HL-60 (cell line): ENCODE measurements at regions not wholly inside any gene's neighbourhood (a gene's known extent, or its start where the extent isn't known, plus 50 kb on each side); places are given as distances from the start of the nearest gene placed in this dataset.

Experiments
- DNase-seq, 2 experiments: peaks; one replicate each; pipeline ENCODE4 v3.0.0-alpha.2; 2010 to 2020; ENCODE audit warnings: low read depth in 1 of 2, low spot score in 1 of 2
- H3K27ac ChIP-seq: fragments of 250-450 bp; sonication (Bioruptor Pico); replicated peaks from 2 replicates; pipeline ENCODE4 v1.5.1; 2020; ENCODE audit warnings: mild to moderate bottlenecking, moderate library complexity
- H3K27me3 ChIP-seq: fragments of 250-450 bp; sonication (Bioruptor Pico); 2 replicates; pipeline ENCODE4 v1.5.1; 2021; ENCODE audit warnings: mild to moderate bottlenecking, moderate library complexity; ENCODE audit not compliant: insufficient read depth, poor library complexity, severe bottlenecking
- H3K4me3 ChIP-seq: replicated peaks from 2 replicates; pipeline ENCODE4 v1.5.1; 2011; ENCODE audit warnings: mild to moderate bottlenecking, control low read depth, low read length; ENCODE audit not compliant: insufficient read depth
- CTCF ChIP-seq: IDR thresholded peaks from one replicate; pipeline ENCODE4 v1.5.1; 2011; ENCODE audit warnings: low read length, control low read depth, inconsistent platforms; ENCODE audit not compliant: insufficient read depth
- GABPA ChIP-seq: IDR thresholded peaks from 2 replicates; pipeline ENCODE4 v1.6.1; 2012; ENCODE audit warnings: low read depth
- POLR2AphosphoS5 ChIP-seq: IDR thresholded peaks from 2 replicates; pipeline ENCODE4 v1.6.1; 2012; ENCODE audit warnings: low read depth
- SPI1 ChIP-seq: IDR thresholded peaks from 2 replicates; pipeline ENCODE4 v1.6.1; 2012; ENCODE audit warnings: low read depth, mild to moderate bottlenecking, borderline replicate concordance
- TF ChIP-seq, protein P1 (sequence below): IDR thresholded peaks from 2 replicates; pipeline ENCODE4 v1.6.1; 2012; ENCODE audit warnings: low read depth; ENCODE audit not compliant: insufficient replicate concordance

DNA sequence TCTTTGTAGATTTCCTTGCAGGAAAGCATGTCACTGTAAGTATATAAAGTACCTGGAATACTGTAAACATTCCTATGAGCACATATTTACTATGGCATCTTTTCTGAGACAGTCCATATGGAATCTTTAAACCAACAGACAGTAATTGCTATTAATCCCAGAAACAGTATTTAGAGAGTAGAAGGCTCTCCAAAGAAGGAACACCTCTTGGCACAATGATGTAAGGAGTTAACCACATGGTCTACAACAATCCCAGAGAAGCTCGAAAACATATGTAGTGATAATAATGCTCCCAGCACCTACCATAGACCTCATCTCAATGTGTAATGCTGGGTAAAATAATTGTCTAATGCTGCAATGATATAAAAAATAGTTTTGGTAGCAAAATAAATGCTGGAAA lies 95.8 kb upstream of the IL12A start:
- Histone ChIP-seq H3K4me3 (no peak overlapping the region), H3K27ac (no peak overlapping the region), H3K27me3 (no peaks in the 10 kb centered on the region)
- DNase-seq: no peak
- TF ChIP-seq GABPA: no peak
- TF ChIP-seq POLR2AphosphoS5: no peak
- no peak for TF ChIP-seq CTCF
- no peak for TF ChIP-seq SPI1

GRCh38 chr3:159894386-159894785 lies 94.2 kb upstream of the IL12A start:
- Histone ChIP-seq H3K27ac (no peak overlapping the region), H3K4me3 (no peak overlapping the region), H3K27me3 (no peaks in the 10 kb centered on the region)
- no peak for TF ChIP-seq POLR2AphosphoS5
- TF ChIP-seq GABPA: no peak
- TF ChIP-seq, protein P1, sequence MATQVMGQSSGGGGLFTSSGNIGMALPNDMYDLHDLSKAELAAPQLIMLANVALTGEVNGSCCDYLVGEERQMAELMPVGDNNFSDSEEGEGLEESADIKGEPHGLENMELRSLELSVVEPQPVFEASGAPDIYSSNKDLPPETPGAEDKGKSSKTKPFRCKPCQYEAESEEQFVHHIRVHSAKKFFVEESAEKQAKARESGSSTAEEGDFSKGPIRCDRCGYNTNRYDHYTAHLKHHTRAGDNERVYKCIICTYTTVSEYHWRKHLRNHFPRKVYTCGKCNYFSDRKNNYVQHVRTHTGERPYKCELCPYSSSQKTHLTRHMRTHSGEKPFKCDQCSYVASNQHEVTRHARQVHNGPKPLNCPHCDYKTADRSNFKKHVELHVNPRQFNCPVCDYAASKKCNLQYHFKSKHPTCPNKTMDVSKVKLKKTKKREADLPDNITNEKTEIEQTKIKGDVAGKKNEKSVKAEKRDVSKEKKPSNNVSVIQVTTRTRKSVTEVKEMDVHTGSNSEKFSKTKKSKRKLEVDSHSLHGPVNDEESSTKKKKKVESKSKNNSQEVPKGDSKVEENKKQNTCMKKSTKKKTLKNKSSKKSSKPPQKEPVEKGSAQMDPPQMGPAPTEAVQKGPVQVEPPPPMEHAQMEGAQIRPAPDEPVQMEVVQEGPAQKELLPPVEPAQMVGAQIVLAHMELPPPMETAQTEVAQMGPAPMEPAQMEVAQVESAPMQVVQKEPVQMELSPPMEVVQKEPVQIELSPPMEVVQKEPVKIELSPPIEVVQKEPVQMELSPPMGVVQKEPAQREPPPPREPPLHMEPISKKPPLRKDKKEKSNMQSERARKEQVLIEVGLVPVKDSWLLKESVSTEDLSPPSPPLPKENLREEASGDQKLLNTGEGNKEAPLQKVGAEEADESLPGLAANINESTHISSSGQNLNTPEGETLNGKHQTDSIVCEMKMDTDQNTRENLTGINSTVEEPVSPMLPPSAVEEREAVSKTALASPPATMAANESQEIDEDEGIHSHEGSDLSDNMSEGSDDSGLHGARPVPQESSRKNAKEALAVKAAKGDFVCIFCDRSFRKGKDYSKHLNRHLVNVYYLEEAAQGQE: no peak
- no peak for TF ChIP-seq SPI1
- no peak for TF ChIP-seq CTCF
- no peak for DNase-seq

DNA sequence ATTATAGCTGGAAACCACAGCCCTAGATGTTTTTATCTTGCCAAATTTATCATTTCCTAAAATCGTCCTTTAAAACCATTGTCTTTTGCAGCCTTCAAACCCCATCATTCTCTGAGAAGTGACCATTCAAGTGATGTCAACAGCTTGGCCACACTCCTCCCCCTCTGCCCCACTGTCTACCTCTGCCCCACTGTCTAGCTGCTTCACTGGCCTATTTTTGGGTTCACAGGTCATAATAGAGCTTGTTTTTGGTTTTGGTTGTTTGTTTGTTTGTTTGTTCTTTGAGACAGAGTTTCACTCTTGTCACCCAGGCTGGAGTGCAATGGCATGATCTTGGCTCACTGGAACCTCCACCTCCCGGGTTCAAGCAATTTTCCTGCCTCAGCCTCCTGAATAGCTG lies 93.2 kb upstream of the IL12A start:
- no peak for TF ChIP-seq CTCF
- TF ChIP-seq SPI1: no peak
- no peak for TF ChIP-seq GABPA
- TF ChIP-seq POLR2AphosphoS5: no peak
- TF ChIP-seq, protein P1: no peak
- DNase-seq: no peak
- Histone ChIP-seq H3K4me3 (no peak overlapping the region), H3K27ac (no peak overlapping the region), H3K27me3 (no peaks in the 10 kb centered on the region)

- no peak for DNase-seq
- no peak for TF ChIP-seq GABPA
- TF ChIP-seq POLR2AphosphoS5: no peak
- TF ChIP-seq, protein P1: no peak
- Histone ChIP-seq H3K27ac (no peak overlapping the region), H3K4me3 (no peak overlapping the region), H3K27me3 (no peaks in the 10 kb centered on the region)
These were observed 92.1 kb upstream of the IL12A start for GRCh38 chr3:159896543-159896942.
